ENCODE measurements at regions not wholly inside any gene's neighbourhood (a gene's known extent, or its start where the extent isn't known, plus 50 kb on each side); places are given as distances from the start of the nearest gene placed in this dataset.

DNA sequence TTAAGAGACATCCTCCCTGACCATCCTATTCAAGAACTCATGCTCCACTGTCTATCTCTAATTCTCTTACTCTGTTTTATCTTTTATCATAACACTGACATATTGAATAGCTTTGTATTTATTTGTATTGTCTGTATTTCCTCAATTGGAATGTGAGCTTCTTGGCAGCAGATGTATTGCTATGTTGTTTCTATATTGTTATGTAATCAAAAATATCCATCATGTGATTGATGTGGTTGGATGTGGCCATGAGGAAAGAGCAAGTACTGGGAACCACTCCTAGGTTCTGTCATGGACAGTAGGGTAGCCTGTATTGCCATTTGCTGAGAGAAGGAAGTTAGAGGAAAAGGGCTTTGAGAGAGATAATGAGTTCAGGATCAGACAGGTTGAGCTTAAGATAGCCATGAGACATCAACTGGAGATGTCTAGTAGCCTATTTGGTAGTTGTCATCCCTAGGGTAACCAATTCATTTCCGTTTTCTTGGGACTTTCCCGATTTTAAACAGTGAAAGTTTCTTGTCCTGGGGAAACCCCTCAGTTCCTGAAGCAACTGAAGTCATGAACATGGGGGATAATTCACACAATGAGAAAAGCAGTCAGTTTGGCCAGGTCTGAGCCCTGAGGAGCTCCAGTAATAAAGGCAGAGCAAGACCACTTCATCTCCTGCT, 404.5 kb downstream of the INSC start:
- TF ChIP-seq POLR2A (IDR thresholded peaks at IDR 0.05) (no peak), CTCF (IDR thresholded peaks at IDR 0.05) (no peak), POLR2AphosphoS5 (IDR thresholded peaks at IDR 0.05) (no peak)
